ENCODE measurements at regions not wholly inside any gene's neighbourhood (a gene's known extent, or its start where the extent isn't known, plus 50 kb on each side); places are given as distances from the start of the nearest gene placed in this dataset.

GRCh38 chr20:21874127-21874526 is 168.7 kb downstream of the PAX1 start:
- no peak for TF ChIP-seq CTCF (IDR thresholded peaks at IDR 0.05)
- no peak for TF ChIP-seq POLR2A (IDR thresholded peaks at IDR 0.05)

Data from testis (tissue), 2 donors.